Ishikawa (cell line): ENCODE measurements at regions not wholly inside any gene's neighbourhood (a gene's known extent, or its start where the extent isn't known, plus 50 kb on each side); places are given as distances from the start of the nearest gene placed in this dataset.

ENCODE experiments used
- CEBPB ChIP-seq: IDR thresholded peaks from 2 replicates; pipeline ENCODE4 v1.6.1; 2012
- CREB1 ChIP-seq: IDR thresholded peaks from 2 replicates; pipeline ENCODE4 v1.6.1; 2012; ENCODE audit warnings: low read depth
- EGR1 ChIP-seq: IDR thresholded peaks from 2 replicates; pipeline ENCODE4 v1.6.1; 2012
- EP300 ChIP-seq: IDR thresholded peaks from 2 replicates; pipeline ENCODE4 v1.6.1; 2012; ENCODE audit warnings: borderline replicate concordance
- FOXM1 ChIP-seq: IDR thresholded peaks from 2 replicates; pipeline ENCODE4 v1.6.1; 2012; ENCODE audit warnings: low read depth, borderline replicate concordance
- NFIC ChIP-seq: IDR thresholded peaks from 2 replicates; pipeline ENCODE4 v1.6.1; 2012
- RAD21 ChIP-seq: IDR thresholded peaks from 2 replicates; pipeline ENCODE4 v1.6.1; 2012; ENCODE audit warnings: low read depth
- REST ChIP-seq: IDR thresholded peaks from 2 replicates; pipeline ENCODE4 v1.6.1; 2012; ENCODE audit warnings: low read depth, mild to moderate bottlenecking
- TAF1 ChIP-seq: IDR thresholded peaks from 2 replicates; pipeline ENCODE4 v1.6.1; 2012; ENCODE audit warnings: low read depth, mild to moderate bottlenecking
- TCF12 ChIP-seq: IDR thresholded peaks from 2 replicates; pipeline ENCODE4 v1.6.1; 2012; ENCODE audit warnings: low read depth
- TEAD4 ChIP-seq: IDR thresholded peaks from 2 replicates; pipeline ENCODE4 v1.6.1; 2012
- USF1 ChIP-seq: IDR thresholded peaks from 2 replicates; pipeline ENCODE4 v1.6.1; 2012
- YY1 ChIP-seq: IDR thresholded peaks from 2 replicates; pipeline ENCODE4 v1.6.1; 2012; ENCODE audit warnings: low read depth
- ZBTB7A ChIP-seq: IDR thresholded peaks from 2 replicates; pipeline ENCODE4 v1.6.1; 2012; ENCODE audit warnings: low read depth
- TF ChIP-seq, protein P1 (sequence below): IDR thresholded peaks from 2 replicates; pipeline ENCODE4 v1.6.1; 2012

DNA sequence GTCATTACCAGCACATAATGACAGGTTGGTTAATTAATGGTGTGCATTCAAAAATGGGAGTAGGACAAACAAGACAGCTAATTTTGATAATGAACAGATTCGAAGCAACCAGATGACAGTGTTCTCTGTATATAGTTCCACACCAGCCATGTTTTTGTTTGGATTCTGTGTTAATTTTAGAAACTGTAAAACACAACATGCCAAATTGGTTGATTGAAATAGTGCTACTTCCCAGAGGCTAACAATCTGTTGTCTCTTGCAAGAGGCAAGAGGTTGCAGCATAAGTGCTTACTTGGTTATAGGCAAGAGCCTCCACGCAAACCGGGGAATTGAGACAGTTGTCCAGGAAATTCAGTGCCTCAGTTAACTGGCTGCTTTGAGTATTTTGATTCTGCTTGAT is 170.2 kb upstream of the HABP2 start:
- no peak for TF ChIP-seq CREB1
- no peak for TF ChIP-seq RAD21
- TF ChIP-seq EGR1 = no peak
- TF ChIP-seq FOXM1 = no peak
- TF ChIP-seq USF1 = no peak
- TF ChIP-seq NFIC = no peak
- no peak for TF ChIP-seq CEBPB

GRCh38 chr10:113384181-113384580 is 168.7 kb upstream of the HABP2 start:
- TF ChIP-seq YY1 = no peak
- no peak for TF ChIP-seq RAD21
- TF ChIP-seq, protein P1, sequence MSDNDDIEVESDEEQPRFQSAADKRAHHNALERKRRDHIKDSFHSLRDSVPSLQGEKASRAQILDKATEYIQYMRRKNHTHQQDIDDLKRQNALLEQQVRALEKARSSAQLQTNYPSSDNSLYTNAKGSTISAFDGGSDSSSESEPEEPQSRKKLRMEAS = no peak

GRCh38 chr10:113385021-113385999 is 167.5 kb upstream of the HABP2 start:
- TF ChIP-seq RAD21 = peak; percentile 98
- no peak for TF ChIP-seq CREB1
- TF ChIP-seq REST = peak; percentile 37; the same call in 1 of the 2 replicates

DNA sequence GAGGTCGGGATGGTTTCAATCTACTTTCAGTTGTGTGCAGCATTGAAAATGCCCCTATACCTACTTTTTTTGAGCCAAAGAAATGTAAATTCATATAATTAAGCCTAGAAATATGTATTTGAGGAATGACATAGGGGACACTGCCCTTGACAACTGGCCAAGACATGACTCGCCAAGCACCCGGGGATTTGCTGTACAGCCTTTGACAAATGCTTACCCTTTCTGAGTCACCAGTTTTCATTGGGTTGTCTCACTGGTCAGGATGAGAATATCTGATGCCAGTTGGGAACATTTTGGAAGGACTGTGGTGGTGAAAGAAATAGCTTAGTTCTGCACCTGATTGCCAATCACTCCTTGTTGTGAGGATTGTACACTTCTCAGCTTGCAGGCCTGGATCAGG is 166.8 kb upstream of the HABP2 start:
- TF ChIP-seq NFIC (no peak), YY1 (no peak), TCF12 (no peak), FOXM1 (no peak), TAF1 (no peak), USF1 (no peak), EP300 (no peak), CREB1 (no peak), ZBTB7A (no peak), RAD21 (no peak), TEAD4 (no peak), CEBPB (no peak), EGR1 (no peak), REST (no peak)
- TF ChIP-seq, protein P1 = no peak

DNA sequence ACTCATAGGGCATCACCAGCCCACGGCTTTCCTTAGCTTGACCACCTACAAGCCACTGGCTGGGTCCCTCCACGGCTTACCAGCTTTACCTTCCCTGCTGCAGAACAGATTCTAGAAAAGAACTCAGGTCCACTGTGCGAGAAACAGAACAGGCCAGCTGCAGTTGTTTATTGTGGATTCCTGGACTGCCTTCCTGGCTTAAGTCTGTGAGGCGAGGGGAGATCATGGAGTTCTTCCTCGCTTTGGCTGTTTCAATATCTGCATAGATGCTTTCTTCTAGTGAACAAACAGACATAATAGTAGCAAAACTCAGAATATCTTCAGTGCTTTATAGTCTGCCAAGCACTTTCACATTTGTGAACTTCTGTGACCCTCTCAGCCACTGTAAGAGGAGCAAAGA is 162.9 kb upstream of the HABP2 start:
- TF ChIP-seq RAD21 (no peak), ZBTB7A (no peak), CEBPB (no peak), EGR1 (no peak), USF1 (no peak)

GRCh38 chr10:113390896-113391295 is 162.0 kb upstream of the HABP2 start:
- TF ChIP-seq, protein P1 = no peak
- no peak for TF ChIP-seq TCF12
- TF ChIP-seq CREB1 = no peak
- TF ChIP-seq YY1 = no peak
- TF ChIP-seq EGR1 = no peak
- TF ChIP-seq REST = no peak
- TF ChIP-seq RAD21 = no peak
- no peak for TF ChIP-seq TAF1
- TF ChIP-seq TEAD4 = no peak
- no peak for TF ChIP-seq EP300
- no peak for TF ChIP-seq USF1
- no peak for TF ChIP-seq ZBTB7A
- no peak for TF ChIP-seq NFIC
- TF ChIP-seq CEBPB = no peak
- no peak for TF ChIP-seq FOXM1
